ENCODE measurements at regions not wholly inside any gene's neighbourhood (a gene's known extent, or its start where the extent isn't known, plus 50 kb on each side); places are given as distances from the start of the nearest gene placed in this dataset.

GRCh38 chr4:11919316-11919715, 490.6 kb upstream of the HS3ST1 start:
- H3K27me3 ChIP-seq (ENCODE audit: insufficient read depth, low read length), result no peaks in the 10 kb centered on the region
- intact Hi-C loops (cut with micrococcal nuclease), result no loop called here
- no TSS peak for BruUV-seq (replicated peaks)
- ATAC-seq, result no peak
- H4K20me1 ChIP-seq (ENCODE audit: insufficient read depth), result no peaks in the 10 kb centered on the region; the same call in 1 of the 2 replicates
- no peaks in the 10 kb centered on the region; the same call in 1 of the 2 replicates for H3K9me2 ChIP-seq (ENCODE audit: insufficient read depth)
- ChIA-PET RAD21 (ENCODE audit: low non-redundant PET in 1 of 2, low total read pairs in 2 of 2, uncharacterized antibody in 2 of 2, unreplicated experiment in 2 of 2) (no interaction called here), POLR2A (no interaction called here), CTCF (no interaction called here)
- no peaks in the 10 kb centered on the region for H3K9me3 ChIP-seq (ENCODE audit: control insufficient read depth in 1 of 2, insufficient read depth in 1 of 2, low read depth in 1 of 2, low read length in 2 of 2)
- H3K79me2 ChIP-seq (ENCODE audit: insufficient read depth, low read length), result no peaks in the 10 kb centered on the region
- no peak overlapping the region for H3K4me2 ChIP-seq (ENCODE audit: low read length)
- H3K9ac ChIP-seq (ENCODE audit: low read length), result no peak overlapping the region
- H3K4me3 ChIP-seq (replicated peaks in 1 of 2; ENCODE audit: low read depth in 1 of 2, low read length in 2 of 2), result no peak overlapping the region
- H3K27ac ChIP-seq (ENCODE audit: low read depth, low read length), result no peak overlapping the region
- H3K36me3 ChIP-seq (ENCODE audit: control insufficient read depth in 1 of 2, insufficient read depth in 2 of 2, low read length in 2 of 2), result no peaks in the 10 kb centered on the region
- no peak for TF ChIP-seq EGR1 (IDR thresholded peaks at IDR 0.05; ENCODE audit: low read depth)
- TF ChIP-seq SIN3A (IDR thresholded peaks at IDR 0.05; ENCODE audit: low read depth), result no peak
- TF ChIP-seq POLR2AphosphoS5 (IDR thresholded peaks at IDR 0.05; ENCODE audit: low read depth, low read length), result no peak
- TF ChIP-seq SP1 (IDR thresholded peaks at IDR 0.05; ENCODE audit: low read depth), result no peak
- TF ChIP-seq ZBTB33 (IDR thresholded peaks at IDR 0.05; ENCODE audit: extremely low read depth, insufficient replicate concordance, low read length), result no peak
- no peak for TF ChIP-seq EZH2phosphoT487 (IDR thresholded peaks at IDR 0.05; ENCODE audit: borderline replicate concordance)
- no peak for TF ChIP-seq ATF3 (IDR thresholded peaks at IDR 0.05)
- TF ChIP-seq RAD21 (IDR thresholded peaks at IDR 0.05; ENCODE audit: low read depth), result no peak
- TF ChIP-seq CEBPB (IDR thresholded peaks at IDR 0.05; ENCODE audit: low read depth), result no peak
- TF ChIP-seq YY1 (IDR thresholded peaks at IDR 0.05; ENCODE audit: extremely low read depth, insufficient replicate concordance, low read depth, low read length), result no peak
- no peak for TF ChIP-seq CBX3 (IDR thresholded peaks at IDR 0.05; ENCODE audit: low read depth)
- TF ChIP-seq FOSL1 (IDR thresholded peaks at IDR 0.05; ENCODE audit: low read depth), result no peak
- TF ChIP-seq REST (IDR thresholded peaks at IDR 0.05; ENCODE audit: low read depth), result no peak
- TF ChIP-seq, protein P1, sequence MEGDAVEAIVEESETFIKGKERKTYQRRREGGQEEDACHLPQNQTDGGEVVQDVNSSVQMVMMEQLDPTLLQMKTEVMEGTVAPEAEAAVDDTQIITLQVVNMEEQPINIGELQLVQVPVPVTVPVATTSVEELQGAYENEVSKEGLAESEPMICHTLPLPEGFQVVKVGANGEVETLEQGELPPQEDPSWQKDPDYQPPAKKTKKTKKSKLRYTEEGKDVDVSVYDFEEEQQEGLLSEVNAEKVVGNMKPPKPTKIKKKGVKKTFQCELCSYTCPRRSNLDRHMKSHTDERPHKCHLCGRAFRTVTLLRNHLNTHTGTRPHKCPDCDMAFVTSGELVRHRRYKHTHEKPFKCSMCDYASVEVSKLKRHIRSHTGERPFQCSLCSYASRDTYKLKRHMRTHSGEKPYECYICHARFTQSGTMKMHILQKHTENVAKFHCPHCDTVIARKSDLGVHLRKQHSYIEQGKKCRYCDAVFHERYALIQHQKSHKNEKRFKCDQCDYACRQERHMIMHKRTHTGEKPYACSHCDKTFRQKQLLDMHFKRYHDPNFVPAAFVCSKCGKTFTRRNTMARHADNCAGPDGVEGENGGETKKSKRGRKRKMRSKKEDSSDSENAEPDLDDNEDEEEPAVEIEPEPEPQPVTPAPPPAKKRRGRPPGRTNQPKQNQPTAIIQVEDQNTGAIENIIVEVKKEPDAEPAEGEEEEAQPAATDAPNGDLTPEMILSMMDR (IDR thresholded peaks at IDR 0.05 in 2 of 3, conservative IDR thresholded peaks at IDR 0.05 in 1 of 3; ENCODE audit: borderline replicate concordance in 1 of 3, insufficient read depth in 1 of 3, low read depth in 2 of 3, low read length in 2 of 3), result no peak
- no peak for TF ChIP-seq POLR2A (IDR thresholded peaks at IDR 0.05; ENCODE audit: borderline replicate concordance, extremely low read depth, insufficient read depth, insufficient read length)
- no peak for TF ChIP-seq ELF1 (IDR thresholded peaks at IDR 0.05; ENCODE audit: borderline replicate concordance, low read depth)
- H2AFZ ChIP-seq (ENCODE audit: low read depth, low read length, poor library complexity, severe bottlenecking), result no peak overlapping the region
- no peaks in the 10 kb centered on the region for H3K4me1 ChIP-seq (ENCODE audit: control insufficient read depth in 1 of 2, insufficient read depth in 2 of 2, low read length in 2 of 2)
- DNase-seq (ENCODE audit: low read depth, low spot score), result no peak
